ENCODE measurements at regions not wholly inside any gene's neighbourhood (a gene's known extent, or its start where the extent isn't known, plus 50 kb on each side); places are given as distances from the start of the nearest gene placed in this dataset.
"Not testable (repeated sequence)": the region's sequence is repeated elsewhere in the genome, so short reads cannot be mapped to it uniquely, and the experiment has no call there.

DNA sequence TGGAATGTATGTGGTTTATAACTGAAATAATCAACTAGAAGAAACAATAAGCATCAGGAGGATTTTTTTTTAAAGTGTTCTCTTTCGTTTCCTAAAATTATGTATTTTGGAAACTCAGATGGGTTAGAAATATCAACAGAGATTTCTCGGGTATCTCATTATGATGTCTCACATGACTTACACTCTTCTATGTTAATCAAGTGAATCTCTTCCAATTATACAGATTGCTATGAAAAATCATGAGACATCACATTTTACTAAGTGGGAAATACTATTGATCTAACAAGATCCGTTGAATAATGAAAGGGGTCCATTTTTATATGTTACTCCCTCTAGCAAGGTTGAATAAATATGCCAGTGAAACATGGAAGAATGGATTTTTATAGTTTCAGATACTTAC lies 54.7 kb upstream of the NRIP1 start:
- no peak for DNase-seq

DNA sequence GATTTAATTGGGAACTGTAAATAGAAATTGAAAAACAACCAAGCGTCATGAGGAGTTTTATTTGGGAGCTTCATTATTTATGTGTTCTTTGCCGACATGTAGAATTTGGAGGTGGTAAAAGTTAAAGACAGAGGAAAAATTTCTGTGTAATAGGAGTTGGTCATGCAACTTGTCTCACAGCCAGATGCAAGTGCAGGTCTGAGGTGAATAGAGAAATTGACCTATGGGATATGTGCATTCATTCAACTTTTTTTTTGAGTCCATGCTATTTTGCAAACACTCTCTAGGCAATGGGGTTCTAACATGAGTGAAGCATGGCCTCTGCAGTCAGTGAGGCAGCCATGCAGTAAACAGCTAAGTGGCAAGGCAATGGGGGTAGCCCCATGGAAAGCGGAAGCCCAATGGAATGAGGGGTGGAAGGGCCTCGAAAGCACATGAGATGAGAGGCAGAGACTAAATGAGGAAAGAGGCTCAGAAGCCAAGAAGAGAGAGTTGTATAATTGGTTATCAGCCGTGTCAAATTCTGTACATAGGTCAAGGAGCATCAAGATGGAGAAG lies 56.4 kb upstream of the NRIP1 start:
- DNase-seq = no peak

DNA sequence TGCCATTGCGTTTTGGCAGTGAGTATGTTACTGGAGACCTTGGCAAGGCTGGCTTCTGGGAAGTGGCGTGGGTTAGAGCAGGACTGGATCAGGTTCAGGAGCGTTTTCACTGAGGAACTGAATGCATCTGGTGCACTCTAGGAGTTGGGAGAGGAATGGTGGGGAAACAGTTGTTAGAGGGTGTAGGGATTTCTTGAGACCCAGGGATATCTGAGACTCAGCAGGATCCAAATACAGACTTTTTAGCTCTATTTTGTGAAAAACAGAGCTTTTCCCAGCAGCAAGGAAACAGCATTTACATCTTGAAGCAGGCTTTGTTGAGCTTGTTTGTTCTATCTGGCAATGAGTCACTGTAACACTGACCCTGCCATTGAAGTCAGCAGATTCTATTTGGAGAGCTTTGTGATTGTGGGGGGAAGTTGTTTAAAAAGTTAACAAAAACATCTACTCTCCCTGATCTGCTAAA lies 56.9 kb upstream of the NRIP1 start:
- DNase-seq = no peak

DNA sequence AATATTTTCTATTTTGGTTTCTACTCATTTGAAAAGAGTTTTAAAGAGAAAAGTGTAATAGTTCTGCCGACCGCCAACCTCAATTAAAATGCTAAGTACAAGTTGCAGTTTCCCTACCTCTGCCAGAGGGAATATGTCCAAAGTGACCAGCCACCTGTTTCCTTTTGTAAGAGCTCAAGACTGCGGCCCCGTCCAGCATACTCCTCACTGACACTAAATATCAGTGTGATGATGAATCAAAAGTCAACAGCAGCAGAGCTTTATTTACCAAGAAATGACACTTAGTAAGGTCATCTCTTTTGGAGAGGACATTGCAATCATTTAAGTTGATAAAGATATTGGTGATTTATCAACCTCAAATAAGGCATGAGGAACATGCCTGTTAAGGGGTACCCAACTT lies 57.4 kb upstream of the NRIP1 start:
- DNase-seq = no peak

DNA sequence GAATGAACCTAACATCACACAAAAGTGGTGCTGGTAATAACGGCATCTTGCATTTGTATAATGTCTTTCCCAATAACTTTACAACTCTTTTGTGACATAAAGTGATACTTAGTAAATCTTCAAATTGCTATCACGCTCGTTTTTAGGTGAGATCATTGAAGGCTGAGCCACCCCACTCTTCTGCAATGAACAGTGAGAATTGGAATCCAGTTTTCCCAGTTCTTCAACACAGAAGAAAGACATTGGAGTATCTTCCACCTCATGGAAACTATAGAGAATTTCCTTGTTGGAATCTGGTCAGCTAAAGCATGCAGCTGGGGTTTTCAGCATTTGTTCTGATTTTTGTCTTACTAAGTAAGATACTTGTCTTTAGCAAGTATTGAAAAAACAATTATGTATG lies 59.9 kb upstream of the NRIP1 start:
- no peak for DNase-seq

DNA sequence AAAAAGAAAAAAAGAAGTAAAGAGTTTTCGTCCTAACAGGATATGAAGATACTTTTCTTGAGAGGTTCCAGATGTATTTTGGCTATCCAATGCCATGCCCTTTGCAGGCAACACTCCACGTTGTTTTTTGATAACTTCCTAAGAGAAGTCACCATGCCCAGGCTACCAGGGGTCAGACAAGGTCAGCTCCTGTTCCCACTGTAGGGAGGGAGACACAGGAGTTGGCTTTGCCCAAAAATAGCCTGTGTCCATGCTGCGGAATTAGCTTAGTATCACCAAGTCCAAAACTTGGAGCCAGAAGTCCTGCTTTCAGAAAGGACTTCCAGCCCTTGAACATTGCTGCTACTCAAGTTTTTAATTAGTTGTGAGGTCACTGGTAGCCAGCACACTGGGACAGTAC lies 62.1 kb upstream of the NRIP1 start:
- no peak for DNase-seq

DNA sequence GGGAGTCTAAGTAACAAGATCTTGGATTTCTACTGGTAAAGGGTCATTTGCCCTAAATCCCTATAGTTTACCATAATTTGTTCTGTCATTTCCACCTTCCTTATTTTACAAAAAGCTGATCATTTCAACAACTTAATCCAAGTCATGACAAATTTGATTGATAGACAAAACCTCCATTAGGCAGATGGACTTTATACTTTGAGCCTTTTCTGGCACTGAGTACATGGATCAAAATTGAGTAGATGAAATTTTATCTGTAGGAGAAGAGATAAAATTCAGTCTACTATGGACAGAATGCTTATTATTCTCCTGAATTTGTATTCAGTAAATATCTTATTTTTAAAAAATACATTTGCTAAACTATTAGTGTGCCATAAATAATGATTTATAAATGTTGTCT lies 62.6 kb upstream of the NRIP1 start:
- DNase-seq = no peak

DNA sequence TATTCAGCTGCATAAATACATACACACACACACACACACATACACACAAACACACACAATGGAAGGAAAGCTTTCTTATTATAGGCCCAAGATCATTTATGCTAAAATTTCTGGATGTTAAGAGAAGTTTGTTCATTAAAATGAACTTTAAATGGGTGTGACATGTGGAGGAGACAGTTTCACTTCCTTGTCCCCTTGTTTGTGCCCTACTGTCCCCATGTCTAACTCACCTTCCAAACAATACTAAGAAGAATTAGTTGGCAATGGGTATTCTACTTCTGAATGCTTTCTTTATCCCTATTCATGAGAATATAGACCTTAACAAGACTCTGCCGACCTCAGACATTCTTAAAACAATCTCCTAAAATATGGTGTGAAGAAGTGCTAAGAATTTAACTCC lies 63.5 kb upstream of the NRIP1 start:
- DNase-seq = no peak

DNA sequence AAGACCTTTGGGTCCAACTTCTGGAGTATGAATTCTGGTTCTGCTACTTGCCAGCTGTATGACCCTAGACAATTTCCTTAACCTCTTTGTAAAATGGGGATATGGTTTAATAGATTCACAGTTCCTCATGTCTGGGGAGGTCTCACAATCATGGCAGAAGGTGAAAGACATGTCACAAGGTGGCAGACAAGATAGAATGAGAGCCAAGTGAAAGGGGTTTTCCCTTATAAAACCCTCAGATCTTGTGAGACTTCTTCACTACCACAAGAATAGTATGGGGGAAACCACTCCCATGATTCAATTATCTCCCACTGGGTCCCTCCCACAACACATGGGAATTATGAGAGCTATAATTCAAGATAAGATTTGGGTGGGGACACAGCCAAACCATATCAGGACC lies 63.9 kb upstream of the NRIP1 start:
- not testable (repeated sequence) for DNase-seq

DNA sequence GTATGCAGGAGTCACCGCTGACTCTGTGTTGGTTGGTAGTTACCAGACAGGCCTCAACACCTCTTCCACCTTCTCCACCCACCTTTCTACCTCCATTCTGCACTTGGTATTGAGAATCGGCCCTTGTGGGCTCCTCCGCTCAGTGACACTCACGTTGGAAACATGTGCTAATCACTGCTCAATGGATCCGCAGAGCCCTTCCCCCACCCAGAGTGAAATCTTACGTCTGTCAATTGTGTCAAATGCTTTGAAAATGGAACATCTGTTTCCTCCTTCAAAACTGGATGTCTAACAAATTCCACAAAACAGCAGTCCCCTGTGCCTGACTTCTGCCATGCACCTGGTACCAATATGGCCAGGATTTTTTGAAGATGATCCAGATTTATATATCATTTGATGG lies 65.5 kb upstream of the NRIP1 start:
- no peak for DNase-seq

DNA sequence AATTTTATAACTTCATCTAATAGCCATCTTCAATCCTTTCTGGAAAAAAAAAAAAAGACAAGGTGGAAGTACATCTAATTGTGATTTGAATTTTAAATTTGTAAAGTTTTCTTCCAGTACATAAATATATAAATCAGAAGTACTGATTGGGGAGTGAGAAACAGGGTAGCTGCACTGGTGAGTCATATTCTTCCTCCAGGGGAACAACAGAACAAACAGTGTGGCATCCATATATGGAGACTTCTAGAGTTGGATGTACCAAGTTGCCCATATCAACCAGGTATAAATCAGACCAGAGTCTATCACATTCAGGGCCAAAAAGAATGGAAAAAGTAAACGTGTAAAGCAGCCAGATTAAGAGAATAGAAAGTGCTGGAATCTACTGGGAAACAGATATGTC lies 66.0 kb upstream of the NRIP1 start:
- DNase-seq = no peak

DNA sequence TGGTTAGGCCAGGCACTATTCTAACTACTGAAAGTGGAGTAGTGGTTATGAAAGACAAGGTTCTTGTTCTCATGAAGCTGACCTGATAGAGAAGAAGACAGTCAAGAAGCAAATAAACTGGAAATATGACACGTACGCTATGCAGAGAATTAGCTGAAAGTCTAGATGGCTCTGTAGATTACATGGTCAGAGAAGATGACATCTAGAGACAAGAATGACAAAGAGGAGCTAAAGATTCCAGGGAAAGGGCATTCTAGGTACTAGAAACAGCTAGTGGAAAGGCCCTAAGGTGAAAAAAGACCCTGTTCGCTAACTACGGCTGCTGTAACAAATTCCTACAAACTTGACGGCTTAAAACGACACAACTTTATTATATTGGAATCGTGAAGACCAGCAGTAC lies 68.0 kb upstream of the NRIP1 start:
- no peak for DNase-seq

DNA sequence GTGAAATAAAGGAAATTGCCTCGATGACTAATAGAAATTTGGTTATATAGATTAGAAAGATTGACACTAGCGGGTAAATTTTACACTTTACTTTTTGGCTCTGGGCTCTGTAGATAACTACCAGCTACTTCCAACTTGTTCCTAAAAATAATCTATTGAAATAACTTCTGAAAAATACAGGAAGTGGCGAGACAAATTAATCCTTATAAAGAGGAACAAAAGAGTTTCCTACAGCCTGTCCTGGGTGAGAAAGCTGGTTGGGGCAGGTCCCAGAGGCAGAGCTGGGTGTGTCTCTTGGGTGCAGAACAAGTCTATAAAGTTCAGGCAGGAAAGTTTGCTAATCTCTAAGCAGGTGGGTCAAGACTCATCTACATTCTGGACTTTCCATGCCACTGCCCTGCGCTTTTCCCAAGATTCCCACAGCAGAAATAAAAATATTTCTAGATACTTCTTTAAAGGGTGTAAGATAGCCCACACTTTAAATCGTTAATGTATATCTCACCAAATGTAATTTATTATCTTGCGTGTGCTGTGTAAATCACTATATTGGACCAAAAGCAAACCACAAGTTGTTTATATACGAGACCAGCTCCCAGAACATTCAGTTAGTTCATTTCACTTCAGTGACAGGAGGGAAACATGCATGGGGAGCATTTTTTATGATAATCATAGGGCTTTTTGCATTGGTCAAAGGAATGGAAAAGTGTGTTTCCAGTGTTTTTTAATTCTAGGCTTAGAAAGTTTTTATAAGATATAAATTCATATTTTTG lies 70.1 kb upstream of the NRIP1 start:
- no peak for DNase-seq

DNA sequence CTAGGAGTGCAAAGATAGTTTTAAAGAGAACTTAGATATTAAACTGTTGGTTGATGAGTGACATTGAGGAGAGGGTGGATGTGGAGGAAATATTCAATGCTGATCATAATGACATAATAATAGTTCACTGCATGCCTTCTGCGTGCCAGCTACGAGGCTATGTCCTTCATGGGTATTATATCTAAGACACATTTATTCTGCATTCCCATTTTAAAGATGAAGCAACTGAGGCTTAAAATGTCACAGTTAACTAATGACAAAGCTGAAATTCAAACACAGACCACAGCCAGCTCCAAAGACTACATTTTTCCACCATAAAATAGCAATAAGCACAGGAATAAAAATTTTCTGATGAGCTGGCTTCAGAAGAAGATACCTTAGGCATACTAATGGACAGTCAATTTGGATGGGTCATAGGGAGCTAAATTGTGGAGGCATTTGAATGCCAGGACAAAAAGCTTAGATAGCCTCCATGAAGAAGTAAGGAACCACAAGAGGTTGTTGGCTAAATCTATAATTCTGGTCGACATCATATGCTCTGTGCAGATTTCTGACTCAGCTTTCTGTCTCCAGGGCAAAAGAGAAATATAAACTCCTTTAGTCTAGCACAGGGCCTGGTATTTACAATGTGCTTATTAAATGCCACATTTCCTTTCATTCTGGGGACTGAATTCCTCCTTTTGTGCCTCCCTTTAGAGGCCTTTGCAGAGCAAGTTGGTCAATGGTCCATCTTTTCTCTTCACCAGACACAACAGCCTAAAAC lies 71.2 kb upstream of the NRIP1 start:
- no peak for DNase-seq

DNA sequence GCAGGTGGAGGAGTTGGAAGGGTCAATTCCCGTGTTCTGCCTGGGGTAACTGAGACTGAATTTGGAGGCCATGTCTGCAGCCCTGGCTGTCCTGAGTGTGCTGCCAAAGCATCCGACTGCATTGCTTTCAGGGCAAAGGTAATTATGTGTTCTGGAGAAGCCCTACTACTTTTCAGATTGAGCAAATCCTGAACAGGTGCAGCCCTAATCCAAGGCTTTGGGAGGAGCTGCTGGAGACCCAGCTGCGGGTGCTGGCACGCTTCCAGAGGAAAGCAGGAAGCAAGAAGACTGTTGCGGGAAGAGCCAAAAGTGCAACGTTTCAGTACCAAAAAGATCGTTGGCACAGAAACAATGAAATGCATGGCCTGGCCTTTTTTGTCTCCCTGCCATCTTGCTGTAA lies 73.7 kb upstream of the NRIP1 start:
- no peak for DNase-seq

DNA sequence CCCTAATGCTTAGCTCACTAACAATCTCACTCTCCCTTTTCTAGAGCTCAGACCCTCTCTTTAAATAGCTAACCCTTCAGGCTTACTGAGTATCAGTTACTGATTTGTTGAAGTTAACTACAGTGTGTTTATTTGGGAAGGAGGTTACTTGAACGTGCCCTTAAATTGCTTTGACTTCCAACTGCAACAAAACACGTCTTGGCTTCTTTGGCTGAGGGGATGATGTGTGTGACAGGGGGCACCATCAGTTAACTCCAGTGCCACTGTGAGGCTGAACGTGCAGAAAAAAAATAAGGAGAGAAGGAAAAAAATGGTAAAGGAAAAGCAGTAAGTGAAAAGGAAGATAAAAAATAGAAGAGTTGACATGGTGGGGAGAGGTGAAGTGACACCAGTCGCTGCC lies 75.1 kb upstream of the NRIP1 start:
- no peak for DNase-seq

DNA sequence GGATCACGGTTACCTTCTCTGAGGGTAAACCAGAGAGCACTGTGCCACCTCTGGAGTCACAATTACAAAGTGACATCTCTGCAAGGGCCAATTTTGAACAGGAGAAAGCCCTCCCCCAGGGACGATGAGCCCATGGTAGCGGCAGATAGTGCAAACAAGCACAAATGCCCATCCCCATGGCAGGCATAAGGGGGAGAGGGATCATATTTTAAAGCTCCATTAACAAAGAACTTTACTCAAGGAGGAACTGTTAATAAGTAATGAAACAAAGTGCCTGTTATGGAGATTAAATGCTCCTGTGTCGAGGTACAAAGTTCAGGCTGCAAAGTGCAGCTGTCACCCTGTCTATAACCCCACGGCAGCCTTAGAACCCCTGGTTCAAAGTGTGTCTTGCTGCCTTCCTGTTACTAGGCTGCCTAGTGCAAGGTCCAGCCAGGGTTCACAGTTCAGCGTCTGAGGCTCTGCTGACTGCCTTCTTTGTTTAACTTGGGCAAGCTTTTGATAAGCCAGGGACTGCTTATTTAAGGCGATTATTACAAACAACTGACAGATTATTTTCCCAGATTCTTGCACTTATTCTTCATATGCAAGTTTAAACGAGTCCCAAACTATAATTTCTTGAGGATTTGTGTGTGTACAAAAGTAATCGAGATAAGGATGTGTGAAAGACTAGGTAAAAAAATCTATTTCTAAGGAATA lies 75.7 kb upstream of the NRIP1 start:
- no peak for DNase-seq

DNA sequence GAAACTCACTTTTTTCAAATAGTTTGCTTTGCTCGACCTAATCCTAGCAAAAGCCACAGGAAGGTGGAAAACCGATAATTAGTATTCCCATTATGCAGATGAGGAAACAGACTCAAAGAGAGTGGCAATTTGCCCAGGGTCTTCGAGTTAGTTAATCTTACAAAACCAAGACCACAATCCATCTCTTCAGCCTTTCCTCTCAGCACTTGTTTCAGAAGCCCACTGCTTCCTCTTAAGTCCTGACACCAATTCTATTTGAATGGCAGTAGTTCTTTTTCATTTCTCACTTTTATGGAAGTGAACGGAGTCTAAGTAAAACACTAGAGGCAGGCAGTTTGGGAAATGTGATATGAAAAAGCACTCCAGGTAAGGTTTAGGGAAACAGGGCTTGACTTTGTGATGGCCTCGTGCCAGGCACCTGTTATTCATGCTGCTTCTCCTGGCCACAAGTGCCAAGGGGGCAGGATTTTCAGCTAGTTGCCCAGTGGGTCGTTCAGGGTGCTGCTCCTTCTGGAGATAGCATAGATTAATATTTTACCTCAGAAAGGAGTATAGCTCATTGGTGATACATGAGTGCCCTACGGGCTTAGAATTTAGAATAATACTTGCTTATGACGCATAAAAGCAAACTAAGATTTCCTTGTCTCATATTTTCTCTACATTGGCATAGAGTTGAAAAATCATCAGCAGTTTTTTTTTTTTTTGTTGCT lies 76.6 kb upstream of the NRIP1 start:
- peak; percentile 3 for DNase-seq

DNA sequence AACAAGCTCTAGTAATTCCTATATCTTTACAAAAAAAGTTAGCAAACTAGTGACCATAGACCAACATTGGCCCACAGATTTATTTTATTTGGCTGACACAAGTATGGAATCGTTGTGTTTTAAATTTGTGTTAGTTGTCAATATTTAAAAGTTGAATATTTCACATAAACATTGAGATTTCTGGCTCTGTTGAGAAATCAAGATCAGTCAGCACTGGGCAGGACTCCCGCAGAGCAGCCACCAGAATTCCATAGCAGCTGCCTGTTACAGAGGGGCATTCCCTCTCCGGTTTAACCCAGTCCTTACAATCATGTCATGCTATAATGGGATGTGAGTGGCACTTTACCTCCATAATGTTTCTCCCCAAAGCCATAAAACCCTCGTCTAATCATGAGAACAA lies 79.2 kb upstream of the NRIP1 start:
- DNase-seq = no peak

DNA sequence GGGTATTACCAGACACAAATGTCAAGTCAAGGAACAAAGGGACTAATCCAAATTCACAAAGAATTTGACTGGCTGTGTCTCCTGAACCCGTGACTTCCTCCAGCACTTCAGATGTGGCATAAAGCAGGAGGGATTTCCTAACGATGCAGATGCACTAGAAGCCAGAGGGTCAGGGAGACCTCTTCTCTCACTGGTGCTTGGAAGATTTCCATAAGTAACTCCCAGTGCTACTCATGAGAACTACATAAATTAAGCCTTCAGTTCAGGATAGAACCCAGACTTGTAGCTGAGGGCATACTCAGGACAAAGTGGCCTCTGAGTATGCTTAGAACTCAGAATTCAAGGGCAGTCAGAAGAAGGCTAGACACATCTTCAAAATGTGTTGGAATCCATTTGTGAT lies 83.6 kb upstream of the NRIP1 start:
- DNase-seq = no peak

DNA sequence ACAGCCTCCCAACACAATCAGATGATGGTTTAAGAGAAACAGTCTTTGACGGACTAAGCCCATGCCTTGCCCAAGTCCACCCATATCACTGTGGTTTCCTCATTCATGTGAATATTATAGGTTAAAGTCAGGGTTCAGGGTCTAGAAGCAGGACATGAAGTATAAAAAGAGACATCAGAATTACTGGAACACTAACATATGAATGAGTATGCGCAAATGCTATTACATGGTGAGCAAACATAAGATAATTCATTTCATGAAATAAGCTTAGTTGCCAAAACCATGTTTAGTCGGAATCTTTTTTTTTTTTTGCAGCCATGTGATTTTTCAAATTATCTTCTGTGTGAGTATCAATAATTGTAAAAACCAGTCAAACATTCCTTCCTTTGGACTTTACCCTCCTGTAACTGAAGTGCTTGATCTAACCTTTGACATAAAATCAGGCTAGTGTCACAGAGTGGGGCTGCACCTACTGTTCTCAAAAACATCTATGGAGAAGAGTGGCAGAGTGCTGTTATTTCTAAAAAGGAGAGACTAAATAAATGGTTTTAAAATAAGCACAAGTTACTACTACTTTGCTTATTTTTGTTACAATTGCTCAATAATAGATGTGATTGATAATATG lies 84.9 kb upstream of the NRIP1 start:
- no peak for DNase-seq

DNA sequence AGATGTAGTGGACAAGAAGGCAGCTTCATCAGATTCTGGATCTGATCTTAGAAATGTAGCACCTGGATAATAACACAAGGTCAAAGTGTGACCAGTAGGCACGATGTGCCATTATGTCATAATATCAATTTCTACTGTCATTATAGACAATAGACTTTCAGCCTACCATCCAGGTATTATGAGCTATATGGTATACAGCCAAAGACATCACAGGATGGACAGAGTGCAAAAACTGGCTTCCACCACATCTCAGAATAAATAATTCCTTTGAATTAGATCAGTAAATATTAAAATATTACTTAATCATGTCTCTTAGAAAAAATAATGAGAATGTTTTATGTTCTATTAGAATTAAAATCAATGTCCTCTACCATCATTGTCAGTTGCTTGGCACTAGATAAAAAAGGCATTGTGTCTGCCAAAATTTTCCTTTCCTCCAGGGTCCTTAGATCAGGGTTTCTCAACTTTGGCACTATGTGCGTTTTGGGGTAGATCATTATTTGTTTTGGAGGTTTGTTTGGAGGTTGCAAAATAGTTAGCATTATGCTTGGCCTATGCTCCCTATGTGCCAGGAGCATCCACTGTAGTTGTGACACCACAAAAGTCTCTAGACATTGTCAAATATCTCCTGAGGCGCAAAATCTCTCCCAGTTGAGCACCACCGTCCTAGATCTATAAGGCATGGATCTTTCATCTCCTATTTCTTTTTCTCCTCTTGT lies 86.7 kb upstream of the NRIP1 start:
- no peak for DNase-seq

Measured in NCI-H2107 (cell line).